Ecto neural progenitor cell (in vitro differentiated cells): ENCODE measurements at regions not wholly inside any gene's neighbourhood (a gene's known extent, or its start where the extent isn't known, plus 50 kb on each side); places are given as distances from the start of the nearest gene placed in this dataset.

Experiments used
- DNase-seq: peaks from one replicate; pipeline ENCODE4 v3.0.0-alpha.2; 2018; ENCODE audit warnings: low spot score

DNA sequence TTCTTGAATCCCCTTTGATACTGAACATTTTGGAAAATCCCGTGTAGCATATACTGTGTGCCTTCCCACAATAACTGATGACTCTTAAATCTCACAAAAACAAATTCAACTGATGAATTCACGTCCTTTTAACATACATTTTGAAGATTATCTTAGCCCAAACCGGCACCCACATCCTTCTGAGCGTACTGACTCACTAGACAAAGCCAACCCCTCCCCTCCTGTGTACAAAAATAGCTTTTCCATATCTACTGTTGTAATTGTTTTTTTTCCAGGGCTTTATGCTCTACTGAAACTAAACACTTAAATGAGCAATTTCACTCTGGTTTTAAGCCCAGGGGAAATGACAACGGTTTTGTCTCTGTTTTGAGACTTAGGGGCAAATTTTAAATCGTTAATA lies 109.4 kb upstream of the ATF7IP start:
- DNase-seq, result no peak

DNA sequence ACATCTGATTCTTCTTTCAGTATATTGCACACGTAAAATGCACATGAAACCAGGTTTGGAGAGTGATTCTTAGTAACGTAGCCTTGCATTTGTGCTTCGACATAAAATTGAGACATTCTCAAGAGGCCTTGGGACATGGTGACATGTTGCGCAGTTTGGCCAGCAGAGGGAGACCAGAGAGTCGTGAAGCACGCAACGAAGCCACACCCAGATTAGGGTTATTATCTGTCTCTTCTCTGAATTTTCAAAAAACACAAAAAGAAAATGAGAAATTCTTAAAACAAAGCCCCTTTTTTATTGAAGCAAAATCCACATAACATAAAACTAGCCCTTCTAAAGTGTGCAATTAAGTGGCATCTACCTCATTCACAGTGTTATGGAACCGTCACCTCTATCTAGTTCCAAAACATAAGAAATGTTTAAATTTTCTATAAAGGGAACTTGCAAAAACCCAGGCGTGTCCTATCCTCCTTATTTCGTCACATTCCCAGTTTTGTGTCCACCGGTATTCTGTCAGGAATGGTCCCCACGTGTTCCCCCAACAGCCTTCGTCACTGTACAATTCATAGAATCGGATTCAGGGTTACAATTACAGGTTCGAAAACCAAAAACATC lies 108.8 kb upstream of the ATF7IP start:
- peak; percentile 65 for DNase-seq

DNA sequence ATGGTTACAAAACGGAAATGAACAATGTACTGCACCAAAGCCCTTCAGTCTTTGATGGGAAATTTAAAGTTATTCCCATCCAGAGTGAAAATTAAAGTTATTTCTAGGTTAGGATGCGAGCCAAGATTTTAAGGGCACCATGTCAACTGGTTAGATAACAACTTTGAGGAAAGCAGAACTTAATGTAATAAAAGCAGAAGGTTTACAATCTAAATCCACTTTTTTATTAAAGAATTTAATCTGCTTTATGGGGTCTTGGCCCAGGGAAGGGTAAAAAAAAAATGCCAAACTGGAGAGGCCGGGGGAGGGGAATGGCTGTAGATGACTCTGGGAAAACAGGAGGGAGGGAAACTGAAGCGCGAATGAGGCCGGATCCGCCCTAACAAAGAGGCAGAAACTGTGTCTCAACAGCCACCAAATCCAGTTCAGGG lies 108.2 kb upstream of the ATF7IP start:
- no peak for DNase-seq

DNA sequence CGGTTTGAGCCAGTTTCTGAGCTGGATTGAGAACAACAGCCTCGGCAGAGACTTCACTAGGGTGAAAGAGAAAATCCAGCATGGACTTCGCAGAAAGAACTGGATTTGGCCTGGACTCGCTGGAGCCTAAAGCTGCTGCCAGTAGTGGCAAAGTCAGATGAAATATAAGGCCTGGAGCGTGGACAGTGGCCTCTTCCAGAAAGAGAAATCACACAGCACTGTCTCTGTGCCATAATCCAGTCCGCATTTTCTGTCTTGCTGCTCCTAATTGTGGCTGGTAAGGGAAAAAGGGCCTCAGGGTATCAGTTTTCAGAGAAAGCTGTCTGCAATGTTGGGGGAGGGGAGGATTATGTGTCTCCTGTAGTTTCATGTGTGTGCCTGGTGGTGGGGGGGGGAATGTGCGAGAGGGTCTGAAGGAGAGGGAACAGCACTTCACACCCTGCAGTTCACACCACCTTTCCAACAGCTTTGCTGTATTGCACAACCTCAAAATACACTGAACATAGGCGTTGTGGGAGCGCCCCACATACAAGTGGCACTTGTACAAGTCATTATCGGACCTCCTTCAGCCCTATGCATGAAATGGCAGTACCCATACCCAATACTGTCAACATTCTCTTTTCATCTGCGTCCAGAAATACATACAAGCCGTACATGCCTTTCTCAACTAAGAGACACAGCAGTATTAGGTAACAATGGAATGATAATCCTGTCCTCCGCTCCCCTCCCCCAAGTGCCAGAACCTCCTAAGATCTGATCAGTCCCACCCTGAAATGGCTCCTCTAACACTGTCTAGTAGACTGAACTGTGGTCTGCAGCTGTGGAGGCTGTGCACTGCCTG lies 107.5 kb upstream of the ATF7IP start:
- peak; percentile 86 for DNase-seq

DNA sequence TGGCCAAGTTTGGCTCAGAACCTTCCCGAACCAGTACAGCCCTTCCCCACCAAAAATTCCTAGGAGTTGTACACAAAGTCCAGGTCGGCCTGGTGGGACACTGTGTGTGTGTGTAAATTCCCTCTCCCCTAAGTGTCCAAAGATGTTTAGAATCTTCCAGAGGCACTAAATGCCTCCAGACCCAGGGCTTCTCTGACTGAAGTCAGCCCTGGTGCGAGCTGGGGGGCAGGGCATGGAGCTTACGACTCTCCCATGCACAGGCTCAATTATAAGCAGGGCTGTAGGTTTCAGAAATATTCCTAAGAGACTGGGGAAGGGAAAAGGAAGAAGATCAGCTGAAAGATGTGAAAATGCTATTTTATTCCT lies 106.9 kb upstream of the ATF7IP start:
- DNase-seq, result no peak

DNA sequence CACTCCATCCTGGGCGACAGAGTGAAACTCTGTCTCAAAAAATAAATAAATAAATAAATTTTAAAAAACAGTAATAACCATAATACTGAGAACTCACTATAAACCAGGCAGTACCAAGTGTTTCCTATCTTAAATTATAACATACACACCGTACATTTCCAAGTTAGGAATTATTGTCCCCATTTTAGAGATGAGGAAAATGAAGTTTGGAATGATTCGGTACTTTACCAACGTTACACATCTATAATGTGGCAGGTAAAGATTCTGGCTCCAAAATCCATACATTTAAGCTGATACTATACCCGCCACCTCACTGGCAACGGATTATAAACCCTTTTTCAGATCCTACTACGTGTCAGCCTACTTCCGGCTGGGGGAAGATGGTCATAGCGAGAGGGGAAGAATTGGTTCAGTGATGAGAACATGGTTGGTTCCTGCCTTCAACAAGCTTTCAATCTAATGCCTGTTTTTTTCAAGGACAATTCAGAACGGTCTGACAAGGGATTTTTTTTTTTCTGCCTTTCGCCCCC lies 105.9 kb upstream of the ATF7IP start:
- no peak for DNase-seq

DNA sequence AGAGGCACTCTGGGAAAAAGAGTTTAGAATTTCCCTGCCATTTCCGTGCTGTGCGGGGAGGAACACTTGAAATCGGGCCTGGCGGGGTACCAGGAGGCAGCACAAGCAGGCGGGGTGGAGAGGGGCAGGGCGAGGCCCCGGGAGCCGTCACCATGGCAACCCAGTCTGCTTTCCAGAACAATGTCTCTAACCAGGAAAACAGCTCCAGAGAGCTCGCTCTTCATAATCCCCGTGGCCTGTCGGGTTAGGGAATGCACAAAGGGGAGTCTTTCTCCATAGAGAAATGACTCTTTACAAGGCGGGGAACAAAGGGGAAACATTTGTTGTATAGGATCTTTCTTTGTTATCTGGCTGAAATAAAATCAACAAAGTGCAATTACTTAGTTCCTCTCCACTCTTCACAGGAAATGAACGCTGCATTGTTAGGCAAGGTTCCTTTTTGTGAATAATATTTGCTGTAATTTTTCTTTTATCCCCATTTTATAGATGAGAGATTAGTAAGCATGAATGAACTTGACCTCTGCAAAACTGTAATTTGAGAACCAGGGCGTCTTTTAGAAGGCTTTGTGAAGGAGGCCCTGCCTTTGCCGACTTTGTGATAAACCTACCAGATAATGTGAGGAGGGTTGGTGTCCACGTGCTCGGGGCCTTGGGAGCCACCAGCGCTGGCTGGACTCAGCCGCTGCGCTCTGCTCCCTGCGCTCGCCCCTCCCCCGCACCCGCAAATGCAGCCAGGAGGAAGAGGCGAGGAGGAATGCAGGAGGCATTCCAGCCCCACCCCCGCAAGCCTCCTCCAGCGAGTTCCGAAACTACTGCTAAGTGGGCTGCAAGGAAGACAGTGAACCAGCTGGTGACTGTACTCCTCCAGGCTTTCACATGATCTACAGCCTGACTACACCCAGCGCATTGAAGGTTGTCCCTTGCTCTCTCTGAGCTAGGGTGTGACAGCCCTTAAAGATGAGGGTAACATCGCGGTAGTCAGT lies 105.2 kb upstream of the ATF7IP start:
- peak; percentile 95 for DNase-seq

DNA sequence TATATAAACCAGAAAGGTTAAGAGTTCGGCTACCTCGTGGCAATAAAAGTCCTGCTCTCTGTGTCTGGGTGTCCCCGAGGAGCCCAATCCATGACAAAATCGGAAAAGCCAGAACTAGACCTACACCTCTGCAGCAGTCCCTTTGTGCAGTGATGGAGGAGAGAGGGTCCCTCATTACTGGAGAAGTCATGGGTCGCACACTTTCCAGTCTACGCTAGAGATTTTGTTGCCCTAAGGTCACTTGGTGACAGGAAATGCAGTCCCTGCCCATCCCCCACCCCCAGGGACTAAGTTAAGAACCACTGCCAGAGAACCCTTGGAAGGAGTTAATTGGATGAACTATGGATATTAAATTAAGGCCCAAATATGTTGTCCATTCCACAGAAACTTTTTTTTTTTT lies 104.4 kb upstream of the ATF7IP start:
- DNase-seq, result no peak

DNA sequence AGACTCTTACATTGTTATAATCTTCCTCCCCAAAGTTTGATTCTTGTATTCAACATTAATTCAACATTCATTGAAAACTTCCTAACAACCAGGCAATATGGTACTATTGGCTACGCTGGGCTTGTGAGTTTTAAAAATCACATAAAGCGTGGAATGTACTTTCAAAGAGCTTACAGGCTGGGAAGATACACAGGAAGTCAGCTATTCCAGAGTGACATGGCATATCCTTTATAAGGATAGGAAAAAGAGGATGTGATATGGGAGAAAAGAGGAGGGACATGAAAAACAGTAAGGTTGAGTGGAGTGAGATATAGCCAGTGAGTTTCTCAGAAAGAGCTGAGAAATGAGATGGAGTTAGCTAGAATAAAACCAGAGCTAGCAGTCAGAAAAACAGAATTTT lies 103.6 kb upstream of the ATF7IP start:
- no peak for DNase-seq

DNA sequence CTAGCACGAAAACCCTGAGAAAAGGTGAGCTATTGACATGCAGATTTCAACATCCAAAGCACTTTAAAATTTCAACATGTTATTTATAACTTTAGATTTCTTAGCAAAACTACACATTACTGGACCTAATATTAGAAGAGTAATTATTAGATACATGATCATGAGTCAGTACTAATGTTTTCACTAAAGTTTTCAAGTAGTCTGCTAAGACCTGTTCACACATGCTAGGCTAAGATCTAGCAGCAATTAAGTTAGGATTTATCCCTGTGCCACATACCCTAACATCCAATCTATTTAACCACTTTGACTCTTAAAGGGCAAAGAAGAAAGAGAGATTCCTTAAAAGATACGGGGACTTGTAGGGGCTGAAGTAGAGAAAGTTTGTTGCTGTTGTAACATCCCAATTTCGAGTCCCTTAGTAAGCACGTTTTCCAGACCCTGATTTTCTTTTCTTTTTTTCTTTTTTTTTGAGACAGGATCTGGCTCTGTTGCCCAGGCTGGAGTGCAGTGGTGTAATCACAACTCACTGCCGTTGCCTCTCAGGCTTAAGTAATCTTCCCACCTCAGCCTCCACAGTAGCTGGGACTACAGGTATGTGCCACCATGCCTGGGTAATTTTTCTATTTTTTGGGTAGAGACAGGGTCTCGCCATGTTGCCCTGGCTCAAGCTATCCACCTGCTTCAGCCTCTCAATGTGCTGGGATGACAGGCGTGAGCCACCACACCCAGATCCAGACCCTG lies 102.5 kb upstream of the ATF7IP start:
- no peak for DNase-seq

DNA sequence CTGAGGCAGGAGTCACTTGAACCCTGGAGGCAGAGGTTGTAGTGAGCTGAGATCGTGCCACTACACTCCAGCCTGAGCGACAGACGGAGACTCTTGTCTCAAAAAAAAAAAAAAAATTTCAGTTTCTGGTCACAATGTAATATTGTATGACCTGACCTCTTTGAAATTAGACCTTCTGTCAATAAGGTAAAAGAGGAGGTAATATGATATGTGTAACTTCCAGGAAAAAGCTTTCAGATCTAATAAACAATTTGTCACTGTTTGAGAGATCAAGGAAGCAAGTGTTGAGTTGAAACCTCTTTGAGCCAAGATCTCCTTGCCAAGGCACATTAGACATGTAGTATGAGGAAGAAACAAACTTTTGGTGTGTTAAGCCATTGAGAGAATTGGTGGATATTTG lies 101.7 kb upstream of the ATF7IP start:
- DNase-seq, result no peak

DNA sequence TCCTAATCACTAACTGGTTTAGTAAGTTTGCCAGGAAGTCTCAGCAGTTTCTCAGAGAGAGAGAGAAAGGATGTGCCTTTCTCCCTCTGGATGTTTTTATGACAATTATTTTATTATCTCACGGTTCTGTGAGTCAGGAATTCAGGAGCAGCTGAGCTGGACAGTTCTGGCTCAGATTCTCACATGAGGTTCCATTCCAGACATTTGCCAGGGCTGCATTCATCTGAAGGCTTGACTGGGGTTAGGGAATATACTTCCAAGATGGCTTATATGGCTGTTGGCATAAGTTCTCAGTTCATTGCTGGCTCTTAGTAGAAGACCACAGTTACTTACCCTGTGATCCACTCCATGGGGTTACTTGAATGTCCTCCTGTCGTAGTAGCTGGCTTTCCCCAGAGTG lies 101.2 kb upstream of the ATF7IP start:
- DNase-seq, result no peak

DNA sequence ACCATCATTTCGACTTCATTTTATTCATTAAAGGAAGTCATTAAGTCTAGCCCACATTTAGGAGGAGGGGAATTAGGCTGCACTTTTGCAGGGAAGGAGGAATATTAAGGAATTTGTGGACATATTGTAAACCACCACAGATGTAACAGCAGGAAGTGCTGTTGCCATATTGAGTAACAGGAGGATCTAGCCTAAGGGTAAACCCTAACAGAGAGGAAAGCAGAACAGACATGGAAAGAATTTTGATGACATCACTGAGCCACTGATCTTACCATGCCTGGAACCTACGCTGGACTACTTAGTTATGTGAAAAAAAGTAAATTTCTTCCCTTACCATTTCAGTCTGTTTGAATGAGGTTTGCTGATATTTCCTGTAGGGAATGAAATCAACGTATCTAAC lies 100.7 kb upstream of the ATF7IP start:
- no peak for DNase-seq

DNA sequence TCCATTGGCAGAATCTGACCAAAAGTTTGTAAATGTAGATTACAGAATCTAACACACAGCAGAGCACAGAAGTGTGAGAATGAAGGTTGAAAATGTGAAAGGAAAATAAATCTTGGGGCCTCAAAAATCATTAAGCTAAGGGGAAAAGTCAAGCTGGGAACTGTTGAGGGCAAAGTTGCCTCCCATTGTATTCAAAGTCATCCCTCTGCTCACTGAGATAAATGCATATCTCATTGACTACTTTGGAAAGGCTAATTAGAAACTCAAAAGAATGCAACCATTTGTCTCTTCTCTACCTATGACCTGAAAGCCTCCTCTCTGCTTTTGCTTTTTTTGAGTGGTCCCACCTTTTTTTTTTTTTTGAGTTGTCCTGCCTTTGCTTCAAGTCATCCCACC lies 97.4 kb upstream of the ATF7IP start:
- no peak for DNase-seq

DNA sequence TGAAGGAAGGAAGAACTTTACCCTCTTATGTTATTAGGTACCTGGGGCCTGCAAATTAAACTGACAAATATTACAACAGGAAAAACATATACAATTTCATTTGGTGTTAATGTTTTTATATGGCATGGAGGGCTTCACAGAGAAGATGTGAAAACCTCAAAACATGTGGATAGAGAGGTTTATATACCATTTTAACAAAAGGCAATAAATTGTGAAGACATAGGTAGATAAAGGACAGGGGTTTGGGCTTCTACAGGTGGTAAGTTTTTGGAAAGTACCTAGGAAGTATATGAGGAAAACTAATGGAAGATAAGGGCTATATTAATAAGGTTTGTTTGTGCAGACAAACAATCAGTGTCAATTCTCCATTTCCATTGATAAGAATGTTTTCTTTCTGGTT lies 95.1 kb upstream of the ATF7IP start:
- DNase-seq, result no peak

DNA sequence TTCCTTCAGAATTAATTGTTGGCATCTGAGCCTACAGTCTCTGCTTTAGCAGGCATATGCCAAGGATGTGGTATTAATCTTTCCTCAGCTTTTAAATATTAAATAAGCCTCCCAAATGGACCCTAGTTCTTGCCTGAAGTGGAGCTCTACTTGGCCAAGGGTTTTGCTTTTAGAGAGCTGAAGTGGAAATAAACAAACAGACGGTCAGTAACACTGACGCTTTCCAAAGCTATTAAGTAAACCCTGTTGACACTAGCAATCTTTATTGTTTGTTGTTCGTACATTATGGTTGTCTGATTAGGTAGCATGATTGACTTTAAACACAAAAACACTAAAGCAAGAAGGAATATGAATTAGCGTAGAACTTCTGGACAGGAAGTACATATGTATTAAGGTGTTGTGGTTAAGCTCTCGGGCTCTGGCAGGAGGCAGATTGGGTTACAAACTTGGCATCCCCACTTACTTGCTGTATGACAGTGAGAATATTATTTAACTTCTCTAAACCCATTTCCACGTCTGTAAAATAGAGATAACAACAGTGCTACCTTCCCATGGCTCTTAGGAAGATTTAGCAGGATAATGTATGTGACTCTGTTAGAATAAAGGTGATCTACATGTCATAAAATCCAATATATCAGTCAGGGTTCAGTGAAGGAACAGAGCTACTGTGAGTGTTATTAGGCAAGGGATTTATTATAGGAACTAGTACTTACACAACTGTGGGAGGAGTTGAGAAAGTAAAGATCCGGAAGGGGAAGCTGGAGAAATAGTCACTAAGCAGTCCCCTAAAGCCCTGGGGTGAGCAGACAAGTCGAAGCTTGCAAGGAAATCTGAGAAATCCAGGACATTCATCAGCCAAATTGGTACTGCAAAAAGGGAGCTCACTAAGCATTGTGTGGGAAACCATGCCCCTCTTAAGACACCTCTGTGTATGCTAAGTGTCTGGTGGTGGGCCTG lies 92.2 kb upstream of the ATF7IP start:
- no peak for DNase-seq

DNA sequence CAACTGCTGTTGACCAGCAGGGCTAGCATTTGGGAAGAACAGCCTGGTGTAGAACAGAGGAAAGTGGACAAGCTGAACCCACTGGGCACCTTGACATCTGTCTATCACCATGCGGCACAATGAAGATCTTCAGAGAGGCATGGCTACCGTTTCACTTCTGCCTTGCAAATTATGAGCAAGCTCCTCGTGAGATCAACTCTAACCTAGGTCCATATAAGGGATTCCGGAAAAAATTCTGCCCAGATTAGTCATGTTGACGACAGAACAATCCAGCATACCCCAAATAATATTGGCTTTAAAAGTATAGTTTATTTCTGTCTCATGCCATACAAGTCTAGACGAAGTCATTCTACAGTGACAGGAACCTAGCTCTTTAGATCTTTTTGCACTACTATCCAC lies 91.6 kb upstream of the ATF7IP start:
- no peak for DNase-seq

DNA sequence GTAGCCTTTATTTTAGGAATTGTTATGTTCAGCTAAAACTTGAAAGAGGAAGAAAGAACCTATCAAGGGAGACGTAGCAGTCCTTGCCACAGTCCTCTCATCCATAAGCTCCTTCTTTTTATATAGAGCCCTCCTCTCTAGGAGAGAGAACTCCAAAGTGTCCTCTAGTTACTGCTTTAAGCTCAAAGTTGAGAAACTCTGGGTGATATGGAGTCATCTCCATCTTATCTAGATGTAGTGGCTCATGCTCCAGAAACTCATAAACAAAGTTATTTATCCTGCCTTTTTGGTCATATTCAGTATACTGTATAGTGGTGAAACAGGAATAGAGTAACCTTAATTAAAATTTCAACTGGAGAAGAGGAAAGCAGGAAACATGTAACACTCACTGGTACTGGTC lies 90.4 kb upstream of the ATF7IP start:
- no peak for DNase-seq

DNA sequence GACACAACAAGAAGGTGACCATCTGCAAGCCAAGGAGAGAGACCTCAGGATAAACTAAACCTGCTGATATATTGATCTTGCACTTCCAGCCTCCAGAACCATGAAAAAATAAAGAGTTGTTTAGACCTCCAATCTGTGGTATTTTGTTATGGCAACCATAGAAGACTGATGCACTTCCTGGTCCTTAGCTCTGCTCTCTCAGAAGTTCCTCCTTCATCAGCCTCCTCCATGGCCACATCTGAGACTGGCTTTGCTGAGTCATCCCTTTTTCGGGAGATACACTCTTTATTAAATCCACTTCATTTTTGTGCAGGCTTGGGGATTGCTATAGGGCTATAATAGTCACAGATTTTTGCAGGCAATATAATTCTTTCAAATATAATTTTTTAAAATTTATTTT lies 89.6 kb upstream of the ATF7IP start:
- DNase-seq, result no peak

DNA sequence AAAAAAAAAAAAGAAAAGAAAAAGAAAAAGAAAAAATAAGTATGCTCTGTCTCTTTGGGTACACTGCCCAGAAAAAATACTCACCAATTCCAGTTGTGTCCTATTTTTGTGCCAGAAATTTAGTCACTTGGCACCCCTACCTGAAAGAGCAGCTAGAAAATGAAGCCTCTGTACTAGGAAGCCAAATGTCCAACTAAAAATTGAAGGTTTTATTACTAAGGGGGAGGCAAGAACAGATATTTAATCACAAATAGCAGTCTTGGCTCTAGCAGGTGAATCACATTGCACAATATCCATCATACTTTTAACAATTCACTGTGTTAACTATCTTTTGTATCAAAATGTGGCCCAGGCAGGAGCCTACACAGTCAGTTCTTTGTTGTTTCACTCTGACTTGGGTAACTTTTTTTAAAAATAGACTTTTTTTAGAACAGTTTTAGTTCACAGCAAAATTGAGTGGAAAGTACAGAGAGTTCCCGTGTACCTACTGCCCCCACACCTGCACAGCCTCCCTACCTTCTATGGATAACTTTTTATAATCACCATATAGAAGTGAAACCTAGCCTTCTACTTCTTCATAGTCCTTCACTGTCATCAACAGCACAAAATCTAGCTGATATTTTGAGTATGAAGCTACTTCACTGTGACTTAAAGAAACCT lies 87.1 kb upstream of the ATF7IP start:
- DNase-seq, result no peak
